Islet of Langerhans (tissue), 1 donor: ENCODE measurements at regions not wholly inside any gene's neighbourhood (a gene's known extent, or its start where the extent isn't known, plus 50 kb on each side); places are given as distances from the start of the nearest gene placed in this dataset.

Source experiments
- FAIRE-seq: peaks from one replicate; lab custom pipeline; 2011; peaks lifted over from hg19 to GRCh38; lab: Jason Lieb, UNC

GRCh38 chr2:5433855-5434254, 258.3 kb upstream of the SOX11 start:
- FAIRE-seq, result no peak

GRCh38 chr2:5437375-5437774, 254.8 kb upstream of the SOX11 start:
- no peak for FAIRE-seq

GRCh38 chr2:5440174-5440573, 252.0 kb upstream of the SOX11 start:
- FAIRE-seq, result no peak

GRCh38 chr2:5442736-5443135, 249.4 kb upstream of the SOX11 start:
- no peak for FAIRE-seq

GRCh38 chr2:5444168-5444567, 248.0 kb upstream of the SOX11 start:
- no peak for FAIRE-seq

- no peak for FAIRE-seq
These were observed 247.3 kb upstream of the SOX11 start for GRCh38 chr2:5444854-5445253.

- no peak for FAIRE-seq
These were observed 242.3 kb upstream of the SOX11 start for GRCh38 chr2:5449867-5450266.

- no peak for FAIRE-seq
These were observed 238.7 kb upstream of the SOX11 start for GRCh38 chr2:5453220-5454050.

GRCh38 chr2:5454051-5454390, 238.2 kb upstream of the SOX11 start:
- no peak for FAIRE-seq

GRCh38 chr2:5459041-5459440, 233.1 kb upstream of the SOX11 start:
- FAIRE-seq, result no peak

- no peak for FAIRE-seq
These were observed 227.5 kb upstream of the SOX11 start for GRCh38 chr2:5464657-5465056.

GRCh38 chr2:5465859-5466258, 226.3 kb upstream of the SOX11 start:
- no peak for FAIRE-seq

- no peak for FAIRE-seq
These were observed 224.8 kb upstream of the SOX11 start for GRCh38 chr2:5467178-5467905.

GRCh38 chr2:5472673-5473072, 219.5 kb upstream of the SOX11 start:
- no peak for FAIRE-seq

GRCh38 chr2:5473635-5474034, 218.5 kb upstream of the SOX11 start:
- no peak for FAIRE-seq

GRCh38 chr2:5474716-5475115, 217.5 kb upstream of the SOX11 start:
- no peak for FAIRE-seq

- FAIRE-seq, result no peak
These were observed 212.8 kb upstream of the SOX11 start for GRCh38 chr2:5479265-5479928.

GRCh38 chr2:5482929-5483331, 209.3 kb upstream of the SOX11 start:
- no peak for FAIRE-seq

GRCh38 chr2:5484868-5485267, 207.3 kb upstream of the SOX11 start:
- FAIRE-seq, result no peak

GRCh38 chr2:5491523-5491922, 200.7 kb upstream of the SOX11 start:
- FAIRE-seq, result no peak

GRCh38 chr2:5493256-5493655, 198.9 kb upstream of the SOX11 start:
- no peak for FAIRE-seq

- FAIRE-seq, result no peak
These were observed 198.0 kb upstream of the SOX11 start for GRCh38 chr2:5494212-5494611.

- FAIRE-seq, result no peak
These were observed 196.6 kb upstream of the SOX11 start for GRCh38 chr2:5495586-5495985.
